HCEC 1CT (cell line): ENCODE measurements at regions not wholly inside any gene's neighbourhood (a gene's known extent, or its start where the extent isn't known, plus 50 kb on each side); places are given as distances from the start of the nearest gene placed in this dataset.

ENCODE experiments used
- DNase-seq: peaks from one replicate; pipeline ENCODE4 v3.0.0-alpha.2; 2017

GRCh38 chr12:45102818-45103217 lies 51.9 kb upstream of the DBX2 start:
- DNase-seq = no peak

DNA sequence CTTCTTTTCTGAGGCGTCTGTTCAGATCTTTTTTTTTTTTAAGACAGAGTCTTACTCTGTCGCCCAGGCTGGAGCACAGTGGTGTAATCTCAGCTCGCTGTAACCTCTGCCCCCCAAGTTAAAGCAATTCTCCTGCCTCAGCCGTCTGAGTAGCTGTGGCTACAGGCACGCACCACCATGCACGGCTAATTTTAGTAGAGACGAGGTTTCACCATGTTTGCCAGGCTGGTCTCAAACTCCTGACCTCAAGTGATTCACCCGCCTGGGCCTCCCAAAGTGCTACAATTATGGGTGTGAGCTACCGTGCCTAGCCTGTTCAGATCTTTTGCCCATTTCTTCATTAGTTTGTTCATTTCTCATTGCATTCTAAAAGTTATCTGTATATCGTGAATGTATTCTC lies 55.1 kb upstream of the DBX2 start:
- DNase-seq = no peak

DNA sequence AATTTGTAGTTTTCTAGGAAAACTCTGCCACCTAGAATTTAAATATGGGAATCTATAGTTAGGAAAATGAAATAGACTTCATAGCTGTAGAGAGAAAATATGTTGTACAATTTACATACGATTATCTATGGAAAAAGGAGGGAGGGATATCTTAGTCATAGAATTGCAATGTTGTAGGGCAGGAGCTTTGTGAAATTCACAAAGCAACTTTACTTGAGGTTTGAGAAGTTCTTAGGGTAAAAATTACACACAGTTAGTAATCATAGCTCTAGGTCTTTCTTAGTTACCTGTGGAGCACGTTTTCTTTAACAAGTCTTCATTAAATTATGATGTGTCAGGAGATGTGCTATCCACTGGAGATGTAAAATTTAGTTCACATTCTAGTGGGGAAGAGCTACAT lies 61.4 kb upstream of the DBX2 start:
- no peak for DNase-seq

- DNase-seq = no peak
Measured at GRCh38 chr12:45121224-45121623, 70.3 kb upstream of the DBX2 start.

DNA sequence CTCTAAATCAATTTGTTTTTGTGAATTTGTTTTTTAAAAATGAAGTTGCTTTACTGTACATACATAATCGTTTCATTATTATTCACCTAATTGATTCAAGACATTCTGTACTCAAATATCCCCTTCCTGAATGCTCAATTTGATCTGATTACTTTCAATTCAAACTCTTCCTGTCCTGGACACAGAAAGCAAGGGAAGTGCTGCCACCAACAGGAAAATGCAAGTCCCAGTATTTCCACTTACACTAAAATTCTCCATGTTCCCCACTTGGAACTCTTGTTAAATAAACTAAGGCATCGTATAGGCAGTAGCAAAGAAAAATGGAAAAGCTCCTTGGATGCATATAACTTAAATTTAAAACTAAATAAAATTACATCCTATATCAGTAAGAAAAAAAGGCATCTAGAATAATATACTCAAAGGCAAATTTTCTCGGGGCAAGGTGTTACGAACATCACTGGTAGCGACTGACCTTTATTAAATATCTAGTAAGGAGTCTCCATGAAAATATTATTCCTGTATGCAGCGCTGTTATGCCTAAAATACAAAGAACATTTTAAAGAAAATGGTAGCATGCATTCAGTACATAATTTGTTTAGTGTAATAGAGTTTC lies 72.0 kb upstream of the DBX2 start:
- peak; percentile 32 for DNase-seq

GRCh38 chr12:45124485-45125155 lies 73.7 kb upstream of the DBX2 start:
- no peak for DNase-seq

DNA sequence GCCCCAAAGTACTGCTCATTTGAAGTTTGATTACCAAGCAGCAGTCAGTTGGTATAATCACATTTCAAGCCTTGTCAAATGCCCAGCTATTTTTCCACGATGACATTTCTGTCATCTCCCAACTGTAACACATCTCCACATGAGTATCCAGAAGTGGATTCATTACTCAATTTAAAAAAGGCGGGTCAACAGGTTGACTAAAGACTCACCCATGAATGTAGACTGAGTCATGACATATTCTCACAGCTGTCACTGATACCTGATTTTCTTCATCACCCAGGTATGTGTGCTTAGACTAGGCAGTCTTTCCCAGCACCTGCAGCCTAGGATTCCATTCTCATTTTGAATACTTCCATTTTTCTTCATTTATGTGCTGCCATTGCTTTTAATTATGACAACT lies 75.1 kb upstream of the DBX2 start:
- no peak for DNase-seq

GRCh38 chr12:45128637-45129036 lies 77.7 kb upstream of the DBX2 start:
- DNase-seq = no peak

- DNase-seq = peak; percentile 56
Measured at GRCh38 chr12:45130881-45131281, 80.0 kb upstream of the DBX2 start.

DNA sequence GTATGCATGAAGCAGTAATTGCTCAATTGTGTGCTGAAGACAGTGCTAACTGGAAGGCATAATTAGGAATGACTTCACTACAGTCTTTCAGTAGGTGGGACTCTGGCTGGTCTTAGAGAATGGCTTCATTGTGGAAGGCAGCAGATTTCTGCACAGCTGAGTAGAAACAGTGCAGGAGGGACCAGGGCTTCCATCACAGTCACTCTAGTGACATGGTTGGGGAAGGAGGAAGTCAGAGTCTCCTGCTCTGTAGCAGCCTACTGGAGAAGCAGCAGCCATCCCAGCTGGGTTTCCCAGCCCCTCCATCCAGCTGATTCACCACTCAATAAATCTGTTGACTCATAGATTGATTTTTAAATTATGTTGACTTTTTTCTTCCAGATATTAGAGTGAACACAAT lies 80.6 kb upstream of the DBX2 start:
- DNase-seq = no peak

- no peak for DNase-seq
Measured at GRCh38 chr12:45138609-45139008, 77.3 kb upstream of the ANO6 start.

DNA sequence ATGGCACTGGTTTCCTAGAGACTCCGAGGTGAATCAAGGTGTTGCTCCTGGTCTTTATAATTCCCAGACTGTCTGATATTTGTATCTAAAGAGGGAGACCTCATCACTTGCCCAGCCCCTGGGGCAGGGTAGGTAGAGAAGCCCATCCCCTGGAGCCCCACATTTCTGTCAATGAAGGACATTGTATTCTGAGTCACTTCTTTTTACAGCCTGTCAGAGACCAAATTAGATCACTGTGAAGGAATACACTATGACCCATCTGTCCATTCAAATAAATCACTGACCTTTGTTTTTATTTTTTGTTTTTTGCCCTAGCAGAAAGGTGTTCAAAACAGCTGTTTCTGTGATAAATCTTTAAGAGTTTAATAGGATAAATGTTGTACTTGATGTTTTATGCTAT lies 67.9 kb upstream of the ANO6 start:
- no peak for DNase-seq

- no peak for DNase-seq
Measured at GRCh38 chr12:45148619-45149018, 67.3 kb upstream of the ANO6 start.

- no peak for DNase-seq
Measured at GRCh38 chr12:45165284-45165683, 50.6 kb upstream of the ANO6 start.

GRCh38 chr12:45166056-45166455 lies 49.8 kb upstream of the ANO6 start:
- no peak for DNase-seq
